ENCODE measurements at regions not wholly inside any gene's neighbourhood (a gene's known extent, or its start where the extent isn't known, plus 50 kb on each side); places are given as distances from the start of the nearest gene placed in this dataset.

DNA sequence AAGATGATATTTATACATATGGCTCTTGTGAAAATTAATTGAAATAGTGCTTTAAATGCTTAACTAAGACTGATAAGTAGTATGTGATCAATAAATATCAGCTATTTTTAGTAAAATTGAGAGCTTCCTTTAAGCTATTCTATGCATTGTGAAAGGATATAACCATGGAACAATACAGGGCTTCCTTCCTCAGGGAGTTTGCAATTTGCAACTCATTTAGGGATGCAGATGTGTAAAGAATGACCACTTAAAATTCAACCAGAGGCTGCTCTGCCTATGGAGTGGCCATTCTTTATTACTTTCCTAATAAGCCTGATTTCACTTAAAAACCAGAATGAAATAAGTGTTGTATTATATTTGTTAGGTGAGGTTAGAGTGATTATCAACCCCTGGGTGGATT, 103.2 kb upstream of the PRICKLE1 start:
- intact Hi-C loops (cut with DNase I), result no loop called here
- DNase-seq, result no peak

- intact Hi-C loops (cut with DNase I), result no loop called here
- DNase-seq, result no peak
Observed at GRCh38 chr12:42691991-42692557, 102.5 kb upstream of the PRICKLE1 start.

DNA sequence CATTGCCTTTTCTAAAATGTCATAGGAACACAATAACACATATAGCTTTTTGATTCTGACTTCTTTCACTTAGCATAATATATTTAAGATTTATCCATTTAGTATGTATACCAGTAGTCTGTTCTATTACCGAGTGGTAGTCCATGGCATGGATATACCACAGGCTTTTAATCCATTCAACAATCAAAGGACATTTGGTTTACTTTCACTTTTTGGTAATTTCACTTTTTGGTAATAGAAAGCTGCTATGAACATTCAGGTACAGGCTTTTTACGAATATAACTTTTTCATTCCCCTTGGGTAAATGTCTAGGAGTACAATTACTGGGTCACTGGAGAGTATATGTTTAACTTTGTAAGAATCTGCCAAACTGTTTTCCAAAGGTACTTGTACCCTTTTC, 100.7 kb upstream of the PRICKLE1 start:
- intact Hi-C loops (cut with DNase I), result no loop called here
- DNase-seq, result no peak

- intact Hi-C loops (cut with DNase I), result no loop called here
- no peak for DNase-seq
Observed at GRCh38 chr12:42689699-42690098, 100.2 kb upstream of the PRICKLE1 start.

DNA sequence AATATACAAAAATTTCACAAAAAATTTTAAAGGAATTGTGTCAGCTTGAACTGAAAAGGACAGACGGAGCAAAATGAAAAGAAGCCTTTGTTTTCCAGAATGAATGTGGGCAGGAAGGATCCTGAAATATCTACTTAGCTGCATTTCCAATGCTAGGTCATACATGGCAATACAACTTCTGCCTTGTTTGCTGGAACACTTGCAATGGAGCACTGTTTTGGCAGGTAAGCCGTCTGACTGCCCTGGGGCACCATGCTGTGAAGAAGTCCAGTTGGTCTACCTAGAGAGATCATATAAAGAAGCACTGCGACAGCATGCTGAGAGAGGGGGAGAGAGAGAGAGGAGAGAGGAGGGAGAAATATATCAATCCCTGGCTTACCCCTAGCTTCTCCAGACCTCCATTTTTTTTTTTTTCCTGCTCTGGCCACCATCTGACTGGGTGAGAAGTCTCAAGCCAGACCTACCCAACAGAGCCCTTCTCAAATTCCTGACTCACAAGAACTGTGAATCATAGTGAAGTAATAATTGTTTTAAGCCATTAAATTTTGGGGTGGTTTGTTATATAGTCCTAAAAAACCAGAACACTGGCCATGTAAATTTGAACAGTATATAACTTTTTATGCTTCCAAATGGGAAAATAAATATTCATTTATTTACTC, 97.1 kb upstream of the PRICKLE1 start:
- DNase-seq, result no peak
- intact Hi-C loops (cut with DNase I), result no loop called here

DNA sequence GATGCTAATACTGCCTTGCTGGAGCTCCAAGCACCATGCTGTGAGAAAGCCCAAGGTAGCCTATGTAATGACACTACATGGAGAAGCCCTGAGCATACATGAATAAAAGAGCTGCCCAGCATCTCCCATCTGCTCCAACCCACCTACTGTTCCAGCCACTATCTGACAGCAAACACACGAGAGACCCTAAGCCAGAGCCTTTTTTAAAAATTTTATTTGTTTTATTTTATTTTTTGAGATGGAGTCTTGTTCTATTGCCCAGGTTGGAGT, 95.2 kb upstream of the PRICKLE1 start:
- no peak for DNase-seq
- intact Hi-C loops (cut with DNase I), result no loop called here

- no peak for DNase-seq
- intact Hi-C loops (cut with DNase I), result no loop called here
Observed at GRCh38 chr12:42683933-42684801, 94.6 kb upstream of the PRICKLE1 start.

DNA sequence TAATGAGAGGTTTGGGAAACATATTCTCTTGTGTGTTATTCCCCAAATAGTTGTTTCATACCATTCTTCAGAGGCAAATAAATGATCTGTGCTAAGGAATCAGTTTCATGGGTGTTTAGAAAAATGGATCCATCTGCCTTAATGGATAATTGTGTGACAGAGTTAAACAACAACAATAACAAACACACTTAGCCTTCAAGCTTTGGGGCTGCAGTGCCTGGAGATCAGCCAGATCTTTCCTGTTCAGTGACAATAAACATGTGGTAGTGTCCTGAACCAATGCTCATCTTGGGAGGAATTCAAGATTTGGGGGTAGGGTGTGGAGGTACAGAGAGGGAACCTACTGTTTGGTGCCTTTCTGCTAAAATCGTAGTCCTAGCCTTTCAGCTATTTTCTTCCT, 93.7 kb upstream of the PRICKLE1 start:
- intact Hi-C loops (cut with DNase I), result no loop called here
- no peak for DNase-seq

DNA sequence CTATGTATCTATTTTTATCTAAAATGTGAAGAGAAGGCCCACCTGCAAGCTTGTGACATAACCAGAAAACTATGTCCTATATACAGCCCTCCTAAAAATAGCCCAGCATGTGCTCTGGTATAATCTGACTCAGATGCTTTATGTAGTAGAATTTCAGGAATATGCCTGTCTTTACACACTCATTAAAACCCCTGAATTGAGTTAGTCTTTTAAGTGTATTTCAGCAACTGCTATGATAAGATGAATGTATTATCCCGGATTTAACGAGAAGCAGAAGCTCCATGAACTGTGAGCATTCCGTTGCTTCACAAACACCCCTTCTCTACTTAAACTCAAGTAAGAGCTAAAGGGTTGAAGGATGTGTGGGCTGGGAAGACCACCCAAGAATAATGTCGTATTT, 89.9 kb upstream of the PRICKLE1 start:
- no peak for DNase-seq
- intact Hi-C loops (cut with DNase I), result no loop called here

GRCh38 chr12:42677461-42677860, 87.9 kb upstream of the PRICKLE1 start:
- no peak for DNase-seq
- intact Hi-C loops (cut with DNase I), result no loop called here

GRCh38 chr12:42673535-42673934, 84.0 kb upstream of the PRICKLE1 start:
- intact Hi-C loops (cut with DNase I), result no loop called here
- DNase-seq, result no peak

DNA sequence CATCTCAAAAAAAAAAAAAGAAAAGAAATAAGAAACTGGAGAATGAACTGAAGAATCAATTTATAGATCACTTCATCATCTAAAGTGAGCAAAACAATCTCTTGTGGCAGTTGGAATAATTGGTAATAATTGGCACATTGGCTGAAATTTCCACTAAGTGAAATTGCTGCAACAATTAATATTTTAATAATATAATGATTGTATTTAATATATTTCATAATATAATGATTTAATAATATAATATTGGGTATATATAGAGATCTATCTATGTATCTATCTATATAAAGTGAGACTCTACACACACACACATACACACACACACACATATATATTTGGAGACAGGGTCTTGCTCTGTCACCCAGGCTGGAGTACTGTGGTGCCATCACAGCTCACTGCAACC, 81.2 kb upstream of the PRICKLE1 start:
- intact Hi-C loops (cut with DNase I), result no loop called here
- DNase-seq, result no peak

DNA sequence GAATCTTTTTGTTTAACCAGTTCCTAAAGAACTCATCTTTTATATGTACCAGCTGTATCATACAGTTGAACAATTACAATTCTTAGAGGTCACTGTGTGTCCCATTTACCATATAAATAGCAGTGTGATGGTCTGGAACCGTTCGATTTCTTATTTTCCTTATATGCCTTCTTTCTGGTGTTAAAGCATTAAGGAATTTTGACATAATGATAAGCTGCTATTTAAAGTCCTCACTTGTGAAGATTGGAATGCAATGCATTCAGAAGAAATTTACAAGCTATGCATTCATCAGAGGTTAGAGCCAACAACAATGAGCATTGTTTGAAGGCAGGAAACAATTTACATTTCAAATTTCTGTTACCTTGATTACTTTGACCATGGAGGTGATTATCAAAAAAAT, 80.0 kb upstream of the PRICKLE1 start:
- DNase-seq, result no peak
- intact Hi-C loops (cut with DNase I), result no loop called here

DNA sequence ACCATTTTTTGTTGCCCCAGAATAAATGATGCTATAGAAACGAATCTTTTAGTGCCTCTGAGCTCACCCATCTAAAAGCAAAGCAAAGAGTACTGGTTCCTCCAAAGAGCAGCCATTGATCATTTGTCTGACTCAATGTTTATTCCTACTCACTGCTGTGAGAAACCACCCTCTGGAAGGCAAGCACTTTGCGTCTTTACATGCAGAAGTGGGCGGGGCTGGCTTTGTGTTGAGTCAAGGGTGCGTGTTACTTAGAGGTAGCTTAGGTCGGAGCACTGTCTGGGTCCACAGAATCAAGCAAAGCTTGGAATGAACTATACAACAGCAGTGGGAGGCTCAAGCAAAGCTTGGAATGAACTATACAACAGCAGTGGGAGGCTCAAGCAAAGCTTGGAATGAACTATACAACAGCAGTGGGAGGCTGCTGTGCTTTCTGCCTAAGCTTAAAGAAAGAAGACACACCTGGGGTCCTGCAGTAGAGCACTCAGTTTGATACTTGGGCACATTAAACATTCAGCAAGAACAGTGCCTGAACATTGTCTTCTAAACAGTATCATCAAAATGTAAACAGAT, 77.2 kb upstream of the PRICKLE1 start:
- DNase-seq, result peak in 3 of 42 donors; percentile 18 to 48 (median 22)
- intact Hi-C loops (cut with DNase I), result no loop called here

GRCh38 chr12:42663621-42664020, 74.1 kb upstream of the PRICKLE1 start:
- intact Hi-C loops (cut with DNase I), result no loop called here
- DNase-seq, result no peak

- no peak for DNase-seq
- intact Hi-C loops (cut with DNase I), result no loop called here
Observed at GRCh38 chr12:42660968-42661937, 71.7 kb upstream of the PRICKLE1 start.

- intact Hi-C loops (cut with DNase I), result no loop called here
- DNase-seq, result no peak
Observed at GRCh38 chr12:42660117-42660516, 70.6 kb upstream of the PRICKLE1 start.

GRCh38 chr12:42652048-42652447, 62.5 kb upstream of the PRICKLE1 start:
- no peak for DNase-seq
- intact Hi-C loops (cut with DNase I), result no loop called here

GRCh38 chr12:42648061-42648460, 58.5 kb upstream of the PRICKLE1 start:
- no peak for DNase-seq
- intact Hi-C loops (cut with DNase I), result no loop called here

Measured in head of caudate nucleus (tissue), 42 donors.